ENCODE measurements at regions not wholly inside any gene's neighbourhood (a gene's known extent, or its start where the extent isn't known, plus 50 kb on each side); places are given as distances from the start of the nearest gene placed in this dataset.

DNA sequence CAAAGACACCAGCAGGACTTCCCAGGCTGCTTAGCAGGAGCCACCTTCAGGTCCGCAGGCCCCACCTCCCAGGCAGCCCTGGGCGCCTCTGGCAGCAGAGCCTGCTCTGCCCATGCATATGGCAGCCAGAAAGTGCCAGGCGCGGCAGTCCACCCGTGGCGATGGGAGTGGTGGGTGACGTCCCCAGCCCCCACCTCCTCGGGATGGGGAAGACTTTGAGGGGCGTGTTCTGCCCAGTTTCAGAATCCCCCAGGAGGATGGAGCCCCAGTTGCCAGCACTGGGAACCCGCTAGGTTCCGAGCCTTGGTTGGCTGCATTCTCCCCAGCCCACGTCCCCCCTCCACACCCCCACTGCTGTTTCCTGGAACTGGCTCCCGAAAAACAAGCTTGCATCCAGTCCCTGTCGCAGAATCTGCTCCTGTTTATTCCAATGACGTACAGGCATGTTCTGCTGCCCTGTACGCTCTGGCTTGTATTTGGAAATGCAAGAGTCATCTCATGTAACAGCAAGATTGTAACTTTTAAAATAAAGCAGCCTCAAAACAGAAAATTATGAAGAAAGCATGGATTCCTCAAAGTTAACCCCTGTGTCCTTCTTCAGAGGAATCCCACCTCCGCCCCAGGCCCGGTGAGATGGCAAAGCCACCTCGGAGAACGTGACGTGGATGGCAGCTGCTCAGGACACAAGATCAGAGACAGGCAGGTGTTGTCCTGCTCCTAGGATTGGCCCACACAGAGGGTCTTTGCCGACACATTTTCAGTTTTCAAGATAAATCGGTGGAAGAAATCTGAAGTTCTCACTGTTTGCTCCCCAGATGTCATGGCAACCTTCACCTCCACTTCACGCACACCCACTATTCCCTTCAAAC, 87.8 kb upstream of the PPP2R2D start:
- no peaks in the 10 kb centered on the region for H3K9me3 ChIP-seq (ENCODE audit: control insufficient read depth in 2 of 3, low read length in 3 of 3)
- ATAC-seq (no peak), DNase-seq (no peak)
- no peaks in the 10 kb centered on the region for H3K27me3 ChIP-seq (ENCODE audit: control insufficient read depth in 2 of 2, insufficient read depth in 2 of 2, low read length in 2 of 2)
- H3K4me3 ChIP-seq (ENCODE audit: low read length), result no peak overlapping the region
- no peaks in the 10 kb centered on the region for H3K36me3 ChIP-seq (ENCODE audit: control insufficient read depth in 2 of 3, insufficient read depth in 3 of 3, low read length in 3 of 3)
- POLR2A ChIA-PET, result no interaction called here
- Mint-ChIP-seq H3K27ac (no peak overlapping the region), H3K9me3 (no peaks in the 10 kb centered on the region), H3K4me1 (no peaks in the 10 kb centered on the region), H3K4me3 (no peak overlapping the region), H3K27me3 (peaks cover 0 to 42% (median 0%) of the 10 kb centered on the region in 5 donors), H3K36me3 (no peaks in the 10 kb centered on the region)
- CTCF ChIA-PET, result no interaction called here
- no peak overlapping the region for H3K27ac ChIP-seq (ENCODE audit: low read depth, low read length)
- H3K4me1 ChIP-seq (ENCODE audit: control insufficient read depth in 2 of 2, insufficient read depth in 2 of 2, low read length in 2 of 2), result no peaks in the 10 kb centered on the region
- intact Hi-C loops (cut with micrococcal nuclease), result no loop called here

DNA sequence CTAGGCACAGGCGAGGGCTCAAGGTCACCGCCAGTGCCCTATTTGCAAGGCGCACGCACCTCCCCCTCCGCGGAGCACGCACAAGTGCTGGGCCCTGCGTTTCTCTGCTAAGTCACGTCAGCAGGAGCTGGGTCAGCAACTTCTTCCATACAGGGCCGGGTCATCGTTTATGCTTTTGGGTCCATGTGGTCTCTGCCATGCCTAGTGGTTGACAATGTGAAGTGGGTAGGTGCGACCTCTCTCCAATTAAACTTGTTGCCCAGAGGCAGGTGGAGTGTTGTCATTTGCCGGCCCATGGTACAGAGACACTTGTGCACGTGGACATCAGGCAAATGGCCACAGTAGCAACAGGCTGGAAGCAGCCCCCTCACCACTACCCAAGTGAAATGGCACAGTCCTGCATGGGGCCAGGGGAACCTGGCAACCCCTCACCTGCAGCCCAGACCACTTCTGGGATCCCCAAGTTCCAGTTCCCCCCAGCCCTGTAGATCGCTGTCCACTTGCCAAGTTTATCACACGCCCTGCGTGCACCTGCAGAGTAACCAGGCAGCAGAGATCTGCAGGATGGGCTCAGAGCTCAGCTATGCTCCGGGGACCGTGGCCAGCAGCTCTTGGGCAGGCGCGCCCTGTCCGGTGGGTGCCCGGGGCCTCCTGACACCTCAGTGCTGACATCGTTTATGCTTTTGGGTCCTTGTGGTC, 86.1 kb upstream of the PPP2R2D start:
- H3K4me1 ChIP-seq (ENCODE audit: control insufficient read depth in 2 of 2, insufficient read depth in 2 of 2, low read length in 2 of 2), result no peaks in the 10 kb centered on the region
- ChIA-PET CTCF (no interaction called here), POLR2A (no interaction called here)
- DNase-seq (no peak), ATAC-seq (no peak)
- no peaks in the 10 kb centered on the region for H3K27me3 ChIP-seq (ENCODE audit: control insufficient read depth in 2 of 2, insufficient read depth in 2 of 2, low read length in 2 of 2)
- Mint-ChIP-seq H3K4me3 (no peak overlapping the region), H3K27ac (no peak overlapping the region), H3K36me3 (no peaks in the 10 kb centered on the region), H3K9me3 (no peaks in the 10 kb centered on the region), H3K27me3 (peaks cover 0 to 35% (median 0%) of the 10 kb centered on the region in 5 donors), H3K4me1 (no peaks in the 10 kb centered on the region)
- H3K27ac ChIP-seq (ENCODE audit: low read depth, low read length), result no peak overlapping the region
- H3K36me3 ChIP-seq (ENCODE audit: control insufficient read depth in 2 of 3, insufficient read depth in 3 of 3, low read length in 3 of 3), result no peaks in the 10 kb centered on the region
- intact Hi-C loops (cut with micrococcal nuclease), result no loop called here
- H3K4me3 ChIP-seq (ENCODE audit: low read length), result no peak overlapping the region
- H3K9me3 ChIP-seq (ENCODE audit: control insufficient read depth in 2 of 3, low read length in 3 of 3), result no peaks in the 10 kb centered on the region

DNA sequence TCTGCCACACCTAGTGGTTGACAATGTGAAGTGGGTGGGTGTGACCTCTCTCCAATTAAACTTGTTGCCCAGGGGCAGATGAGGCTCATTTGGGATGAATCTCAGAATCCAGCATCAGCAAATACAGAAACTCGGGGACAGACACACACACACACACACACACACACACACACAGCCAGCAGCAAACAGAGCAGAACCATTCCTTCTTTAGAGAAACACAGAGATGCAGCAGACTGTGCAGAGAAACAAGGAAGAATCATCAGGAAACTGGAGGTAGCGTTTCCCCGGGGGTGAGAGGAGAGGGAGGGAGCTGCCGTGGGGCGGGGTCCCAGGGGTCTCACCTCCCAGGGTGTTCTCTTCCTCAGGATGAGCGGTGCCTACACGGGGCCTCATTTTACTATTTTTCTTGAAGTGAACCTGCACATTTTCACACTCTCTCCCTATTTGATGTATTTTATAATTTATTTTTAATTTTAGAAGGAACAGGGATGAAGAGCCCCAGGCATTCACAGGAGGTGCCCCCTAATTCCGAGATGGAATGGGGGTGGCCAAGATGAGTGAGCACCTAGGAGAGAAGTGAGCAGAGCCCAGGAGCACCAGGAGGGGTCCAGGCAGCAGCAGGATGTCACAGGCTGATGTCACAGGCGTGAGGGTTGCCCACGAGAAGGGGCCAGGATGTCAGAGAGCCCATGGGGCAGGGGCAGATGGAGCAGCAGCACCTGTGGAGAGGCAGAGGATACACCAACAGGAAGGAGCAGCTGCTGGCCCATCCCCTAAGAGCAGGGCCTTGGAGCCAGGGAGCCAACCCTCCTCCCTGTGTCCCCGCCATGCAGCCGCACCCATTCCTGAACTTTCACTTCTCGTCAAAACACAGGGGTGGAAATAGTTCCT, 85.3 kb upstream of the PPP2R2D start:
- Histone ChIP-seq H3K4me1 (ENCODE audit: control insufficient read depth in 2 of 2, insufficient read depth in 2 of 2, low read length in 2 of 2) (no peaks in the 10 kb centered on the region), H3K36me3 (ENCODE audit: control insufficient read depth in 2 of 3, insufficient read depth in 3 of 3, low read length in 3 of 3) (no peaks in the 10 kb centered on the region), H3K27ac (ENCODE audit: low read depth, low read length) (no peak overlapping the region), H3K9me3 (ENCODE audit: control insufficient read depth in 2 of 3, low read length in 3 of 3) (no peaks in the 10 kb centered on the region), H3K4me3 (ENCODE audit: low read length) (no peak overlapping the region), H3K27me3 (ENCODE audit: control insufficient read depth in 2 of 2, insufficient read depth in 2 of 2, low read length in 2 of 2) (no peaks in the 10 kb centered on the region)
- H3K9me3 Mint-ChIP-seq, result no peaks in the 10 kb centered on the region
- peaks cover 0 to 27% (median 0%) of the 10 kb centered on the region in 5 donors for H3K27me3 Mint-ChIP-seq
- H3K27ac Mint-ChIP-seq, result no peak overlapping the region
- H3K4me3 Mint-ChIP-seq, result no peak overlapping the region
- ChIA-PET CTCF (no interaction called here), POLR2A (no interaction called here)
- H3K36me3 Mint-ChIP-seq, result no peaks in the 10 kb centered on the region
- intact Hi-C loops (cut with micrococcal nuclease), result no loop called here
- ATAC-seq (no peak), DNase-seq (no peak)
- H3K4me1 Mint-ChIP-seq, result no peaks in the 10 kb centered on the region

DNA sequence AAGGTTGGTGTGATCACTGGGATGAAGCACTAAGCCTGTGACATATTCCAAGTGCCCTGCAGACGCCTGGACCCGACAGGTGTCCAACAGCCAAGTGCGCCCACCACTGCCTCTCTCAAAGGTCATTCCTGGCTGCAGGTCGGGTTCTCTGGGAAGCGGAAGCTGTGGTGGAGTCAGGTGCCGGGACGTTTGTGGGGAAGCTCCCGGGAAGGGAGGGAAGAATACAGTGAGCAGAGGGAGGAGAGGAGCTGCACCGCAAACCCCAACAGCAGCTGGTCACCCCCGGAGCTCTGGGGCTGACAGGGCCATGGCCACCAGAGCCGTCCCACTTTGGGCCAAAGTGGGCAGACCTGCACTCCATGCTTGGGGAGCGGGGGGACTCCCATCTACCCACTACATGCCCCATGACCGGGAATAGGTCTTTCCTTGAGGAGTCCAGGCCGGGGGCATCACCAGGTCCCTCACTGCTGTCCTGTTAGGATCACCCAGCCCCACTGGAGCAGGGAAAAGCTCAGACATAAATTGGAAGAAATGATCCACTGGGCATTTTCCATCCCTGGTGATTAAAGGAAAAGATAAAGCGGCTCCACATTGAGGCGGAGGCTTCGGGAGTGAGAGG, 84.5 kb upstream of the PPP2R2D start:
- ATAC-seq (no peak), DNase-seq (no peak)
- no peaks in the 10 kb centered on the region for H3K27me3 ChIP-seq (ENCODE audit: control insufficient read depth in 2 of 2, insufficient read depth in 2 of 2, low read length in 2 of 2)
- H3K4me1 ChIP-seq (ENCODE audit: control insufficient read depth in 2 of 2, insufficient read depth in 2 of 2, low read length in 2 of 2), result no peaks in the 10 kb centered on the region
- no peak overlapping the region for H3K27ac ChIP-seq (ENCODE audit: low read depth, low read length)
- no peak overlapping the region for H3K27ac Mint-ChIP-seq
- intact Hi-C loops (cut with micrococcal nuclease), result no loop called here
- ChIA-PET CTCF (no interaction called here), POLR2A (no interaction called here)
- no peaks in the 10 kb centered on the region for H3K9me3 Mint-ChIP-seq
- H3K4me1 Mint-ChIP-seq, result no peaks in the 10 kb centered on the region
- H3K4me3 Mint-ChIP-seq, result no peak overlapping the region
- no peak overlapping the region for H3K4me3 ChIP-seq (ENCODE audit: low read length)
- no peaks in the 10 kb centered on the region for H3K36me3 Mint-ChIP-seq
- H3K27me3 Mint-ChIP-seq, result peaks cover 0 to 19% (median 0%) of the 10 kb centered on the region in 5 donors
- no peaks in the 10 kb centered on the region for H3K9me3 ChIP-seq (ENCODE audit: control insufficient read depth in 2 of 3, low read length in 3 of 3)
- H3K36me3 ChIP-seq (ENCODE audit: control insufficient read depth in 2 of 3, insufficient read depth in 3 of 3, low read length in 3 of 3), result no peaks in the 10 kb centered on the region

DNA sequence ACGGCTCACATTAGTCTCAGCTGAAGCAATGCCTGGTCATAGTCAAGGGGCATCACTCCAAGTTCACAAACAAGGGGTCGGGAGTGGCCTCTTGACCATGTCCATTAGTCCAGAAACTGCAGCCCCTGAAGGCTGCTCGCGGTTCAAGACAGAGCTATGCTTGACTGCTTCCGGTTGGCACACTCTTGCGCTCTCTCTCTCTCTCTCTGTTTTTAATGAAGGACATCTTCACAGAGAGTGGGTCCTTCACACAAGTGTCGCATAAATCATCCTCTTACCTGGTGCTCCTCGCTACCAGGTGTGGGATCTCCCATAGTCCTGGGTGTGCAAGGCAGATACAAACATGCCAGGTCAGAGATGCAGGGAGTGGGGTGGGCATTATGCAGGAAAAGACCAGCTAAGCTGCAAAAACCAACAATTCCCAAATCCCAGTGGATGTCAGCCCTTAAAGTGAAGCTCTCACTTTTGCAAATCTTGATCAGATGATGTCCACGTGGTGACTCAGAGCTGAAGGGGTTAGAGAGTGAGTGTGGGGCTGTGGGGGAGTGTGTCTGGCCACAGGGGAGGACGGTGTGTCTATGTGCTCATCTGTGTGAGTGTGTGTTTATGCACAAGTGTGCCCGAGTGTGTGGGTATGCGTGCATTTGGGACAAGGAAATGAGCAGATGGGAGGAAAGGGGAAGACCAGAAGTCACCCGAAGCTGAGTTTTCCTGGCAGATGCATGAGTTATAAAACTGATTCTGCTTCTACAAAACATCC, 83.7 kb upstream of the PPP2R2D start:
- H3K9me3 Mint-ChIP-seq, result no peaks in the 10 kb centered on the region
- H3K27me3 Mint-ChIP-seq, result peaks cover 0 to 19% (median 0%) of the 10 kb centered on the region in 5 donors
- Histone ChIP-seq H3K9me3 (ENCODE audit: control insufficient read depth in 2 of 3, low read length in 3 of 3) (no peaks in the 10 kb centered on the region), H3K27ac (ENCODE audit: low read depth, low read length) (no peak overlapping the region), H3K36me3 (ENCODE audit: control insufficient read depth in 2 of 3, insufficient read depth in 3 of 3, low read length in 3 of 3) (no peaks in the 10 kb centered on the region), H3K4me1 (ENCODE audit: control insufficient read depth in 2 of 2, insufficient read depth in 2 of 2, low read length in 2 of 2) (no peaks in the 10 kb centered on the region), H3K27me3 (ENCODE audit: control insufficient read depth in 2 of 2, insufficient read depth in 2 of 2, low read length in 2 of 2) (no peaks in the 10 kb centered on the region), H3K4me3 (ENCODE audit: low read length) (no peak overlapping the region)
- DNase-seq (no peak), ATAC-seq (no peak)
- no peak overlapping the region for H3K4me3 Mint-ChIP-seq
- H3K27ac Mint-ChIP-seq, result no peak overlapping the region
- intact Hi-C loops (cut with micrococcal nuclease), result no loop called here
- POLR2A ChIA-PET, result no interaction called here
- no peaks in the 10 kb centered on the region for H3K4me1 Mint-ChIP-seq
- CTCF ChIA-PET, result no interaction called here
- no peaks in the 10 kb centered on the region for H3K36me3 Mint-ChIP-seq

DNA sequence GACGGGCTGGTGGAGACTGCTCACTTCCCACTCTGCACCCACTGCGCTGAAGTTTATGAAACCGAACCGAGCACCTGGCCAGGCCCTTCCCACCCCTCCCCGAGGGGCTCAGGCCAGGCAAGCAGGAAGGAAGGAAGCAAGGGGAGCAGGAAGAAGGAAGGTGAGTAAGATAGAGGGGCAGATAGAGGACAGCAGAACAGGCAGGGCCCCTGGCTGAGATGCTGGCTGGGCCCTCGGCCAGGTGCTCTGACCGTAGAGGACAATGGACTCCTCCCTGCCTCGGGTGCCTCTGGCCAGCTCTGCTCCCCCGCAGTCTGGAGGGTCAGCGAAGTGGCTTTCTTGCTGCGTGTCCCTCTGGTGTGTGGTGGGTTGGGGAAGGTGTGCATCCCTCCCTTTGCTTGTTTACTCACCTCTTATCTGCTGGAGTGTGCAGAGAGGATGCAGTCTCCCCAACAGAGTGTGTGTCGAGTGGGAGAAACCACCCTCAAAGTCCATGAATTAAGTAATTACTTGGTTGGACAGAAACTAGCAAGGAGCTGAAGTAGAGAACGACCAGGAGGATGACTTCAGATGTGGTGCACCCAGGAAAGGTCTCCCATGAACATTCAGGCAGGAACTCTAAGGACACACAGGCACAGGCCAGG, 82.8 kb upstream of the PPP2R2D start:
- ChIA-PET POLR2A (no interaction called here), CTCF (no interaction called here)
- no peak overlapping the region for H3K4me3 ChIP-seq (ENCODE audit: low read length)
- no peaks in the 10 kb centered on the region for H3K4me1 ChIP-seq (ENCODE audit: control insufficient read depth in 2 of 2, insufficient read depth in 2 of 2, low read length in 2 of 2)
- Mint-ChIP-seq H3K36me3 (no peaks in the 10 kb centered on the region), H3K4me1 (no peaks in the 10 kb centered on the region), H3K27ac (no peak overlapping the region), H3K9me3 (no peaks in the 10 kb centered on the region), H3K27me3 (peaks cover 0 to 19% (median 0%) of the 10 kb centered on the region in 5 donors), H3K4me3 (no peak overlapping the region)
- no peak overlapping the region for H3K27ac ChIP-seq (ENCODE audit: low read depth, low read length)
- no peaks in the 10 kb centered on the region for H3K9me3 ChIP-seq (ENCODE audit: control insufficient read depth in 2 of 3, low read length in 3 of 3)
- H3K36me3 ChIP-seq (ENCODE audit: control insufficient read depth in 2 of 3, insufficient read depth in 3 of 3, low read length in 3 of 3), result no peaks in the 10 kb centered on the region
- H3K27me3 ChIP-seq (ENCODE audit: control insufficient read depth in 2 of 2, insufficient read depth in 2 of 2, low read length in 2 of 2), result no peaks in the 10 kb centered on the region
- ATAC-seq (no peak), DNase-seq (no peak)
- intact Hi-C loops (cut with micrococcal nuclease), result no loop called here
